GM12865 (cell line): ENCODE measurements at regions not wholly inside any gene's neighbourhood (a gene's known extent, or its start where the extent isn't known, plus 50 kb on each side); places are given as distances from the start of the nearest gene placed in this dataset.

Experiments used
- DNase-seq: peaks from one replicate; pipeline ENCODE4 v3.0.0; 2010; ENCODE audit warnings: low read depth
- H3K4me3 ChIP-seq: 2 replicates; pipeline ENCODE4 v1.5.1; 2011; ENCODE audit warnings: mild to moderate bottlenecking, low read depth, low read length, control low read depth
- CTCF ChIP-seq: IDR thresholded peaks from 2 replicates; pipeline ENCODE4 v1.5.1; 2011; ENCODE audit warnings: low read length, control low read depth, low read depth, inconsistent platforms; ENCODE audit not compliant: insufficient read depth; ENCODE audit errors: missing control alignments

GRCh38 chr3:15923640-15924405 is 126.0 kb upstream of the ANKRD28 start:
- TF ChIP-seq CTCF: no peak
- H3K4me3 ChIP-seq: no peak overlapping the region
- no peak for DNase-seq

GRCh38 chr3:15924914-15925313 is 127.1 kb upstream of the ANKRD28 start:
- no peak overlapping the region for H3K4me3 ChIP-seq
- TF ChIP-seq CTCF: no peak
- DNase-seq: no peak

- no peak for TF ChIP-seq CTCF
- H3K4me3 ChIP-seq: no peak overlapping the region
- no peak for DNase-seq
Observed at GRCh38 chr3:15926871-15927270, 129.1 kb upstream of the ANKRD28 start.

GRCh38 chr3:15927969-15928368 is 130.2 kb upstream of the ANKRD28 start:
- TF ChIP-seq CTCF: no peak
- H3K4me3 ChIP-seq: no peak overlapping the region
- DNase-seq: no peak

GRCh38 chr3:15929944-15930571 is 132.3 kb upstream of the ANKRD28 start:
- no peak overlapping the region for H3K4me3 ChIP-seq
- TF ChIP-seq CTCF: no peak
- DNase-seq: no peak

GRCh38 chr3:15932348-15933300 is 134.8 kb upstream of the ANKRD28 start:
- no peak for DNase-seq
- no peak for TF ChIP-seq CTCF
- no peak overlapping the region for H3K4me3 ChIP-seq
